DOHH2 (cell line): ENCODE measurements at regions not wholly inside any gene's neighbourhood (a gene's known extent, or its start where the extent isn't known, plus 50 kb on each side); places are given as distances from the start of the nearest gene placed in this dataset.

Source experiments
- H3F3A ChIP-seq: fragments of 200-600 bp; sonication (generic), shearing (Covaris generic); 2 replicates; pipeline ENCODE4 v1.6.0; 2016; ENCODE audit warnings: antibody characterized with exemption, mild to moderate bottlenecking; ENCODE audit not compliant: control insufficient read depth, insufficient read depth
- H3K27ac ChIP-seq: fragments of 200-600 bp; sonication (generic); 2 replicates; pipeline ENCODE4 v1.5.1; 2014; ENCODE audit warnings: low read depth, mild to moderate bottlenecking, low read length, moderate library complexity
- H3K27me3 ChIP-seq: fragments of 200-600 bp; sonication (generic); 2 replicates; pipeline ENCODE4 v1.6.1; 2014; ENCODE audit warnings: mild to moderate bottlenecking, low read length, mixed read lengths; ENCODE audit not compliant: control insufficient read depth
- H3K36me3 ChIP-seq: fragments of 200-600 bp; sonication (generic); 2 replicates; pipeline ENCODE4 v1.6.1; 2014; ENCODE audit warnings: mild to moderate bottlenecking, low read length, moderate library complexity, mixed read lengths; ENCODE audit not compliant: control insufficient read depth
- H3K4me1 ChIP-seq: fragments of 200-600 bp; sonication (generic); 2 replicates; pipeline ENCODE4 v1.6.1; 2014; ENCODE audit warnings: mild to moderate bottlenecking, low read length, mixed read lengths; ENCODE audit not compliant: control insufficient read depth
- H3K4me2 ChIP-seq: fragments of 200-600 bp; sonication (generic); 2 replicates; pipeline ENCODE4 v1.6.0; 2014; ENCODE audit warnings: mild to moderate bottlenecking, low read length, moderate library complexity
- H3K4me3 ChIP-seq: fragments of 200-600 bp; sonication (generic); 2 replicates; pipeline ENCODE4 v1.5.1; 2014; ENCODE audit warnings: mild to moderate bottlenecking, low read length, mixed read lengths
- H3K79me2 ChIP-seq: fragments of 200-600 bp; sonication (generic); 2 replicates; pipeline ENCODE4 v1.6.1; 2014; ENCODE audit warnings: mild to moderate bottlenecking, low read length, mixed read lengths; ENCODE audit not compliant: control insufficient read depth
- H3K9me2 ChIP-seq: fragments of 200-600 bp; sonication (generic); replicated peaks from 2 replicates; pipeline ENCODE4 v1.6.1; 2014; ENCODE audit warnings: mild to moderate bottlenecking, low read length, mixed read lengths; ENCODE audit not compliant: control insufficient read depth
- H3K9me3 ChIP-seq: fragments of 200-600 bp; sonication (generic); 2 replicates; pipeline ENCODE4 v1.6.1; 2014; ENCODE audit warnings: antibody characterized with exemption, low read length, mixed read lengths; ENCODE audit not compliant: control insufficient read depth, insufficient read depth
- H4K20me1 ChIP-seq: fragments of 200-600 bp; sonication (generic); 2 replicates; pipeline ENCODE4 v1.6.0; 2014; ENCODE audit warnings: low read depth, mild to moderate bottlenecking, antibody characterized with exemption, low read length, moderate library complexity; ENCODE audit not compliant: control insufficient read depth, insufficient read depth
- EZH2phosphoT487 ChIP-seq: fragments of 200-600 bp; sonication (generic); IDR thresholded peaks from 2 replicates; pipeline ENCODE4 v1.6.1; 2017; ENCODE audit warnings: borderline replicate concordance, mild to moderate bottlenecking, antibody characterized with exemption, low read length, moderate library complexity, mixed read lengths
- TF ChIP-seq, protein P1 (sequence below): fragments of 200-600 bp; sonication (generic); IDR thresholded peaks from one replicate; pipeline ENCODE4 v1.5.1; 2014; ENCODE audit warnings: antibody characterized with exemption, mild to moderate bottlenecking, low read depth, low read length; ENCODE audit not compliant: poor library complexity, severe bottlenecking

DNA sequence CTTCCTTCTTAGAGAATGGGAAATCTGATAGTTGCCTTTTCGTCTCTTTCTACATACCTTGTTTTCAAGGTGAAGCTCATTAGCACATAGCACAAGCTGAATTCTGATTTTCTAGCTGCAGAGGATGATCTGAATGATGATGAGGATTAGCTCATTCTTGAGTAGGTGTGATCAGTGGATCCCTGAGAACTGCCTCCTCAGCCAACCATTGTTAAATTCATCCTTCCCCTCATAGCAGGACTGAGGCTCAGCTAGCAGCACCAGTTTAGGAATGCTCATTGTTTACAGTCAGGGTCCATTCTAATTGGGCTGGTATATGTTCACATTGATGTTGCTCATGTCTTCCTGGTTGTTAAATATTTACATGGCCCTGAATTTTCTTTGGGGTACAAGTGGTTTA lies 299.9 kb upstream of the MME start:
- Histone ChIP-seq H3K27me3 (no peaks in the 10 kb centered on the region), H3K4me1 (no peaks in the 10 kb centered on the region), H3K36me3 (no peaks in the 10 kb centered on the region), H3K27ac (no peak overlapping the region), H3K4me2 (no peak overlapping the region), H4K20me1 (no peaks in the 10 kb centered on the region), H3K79me2 (no peaks in the 10 kb centered on the region), H3F3A (no peaks in the 10 kb centered on the region), H3K9me3 (no peaks in the 10 kb centered on the region), H3K9me2 (no peaks in the 10 kb centered on the region), H3K4me3 (no peak overlapping the region)
- TF ChIP-seq, protein P1, sequence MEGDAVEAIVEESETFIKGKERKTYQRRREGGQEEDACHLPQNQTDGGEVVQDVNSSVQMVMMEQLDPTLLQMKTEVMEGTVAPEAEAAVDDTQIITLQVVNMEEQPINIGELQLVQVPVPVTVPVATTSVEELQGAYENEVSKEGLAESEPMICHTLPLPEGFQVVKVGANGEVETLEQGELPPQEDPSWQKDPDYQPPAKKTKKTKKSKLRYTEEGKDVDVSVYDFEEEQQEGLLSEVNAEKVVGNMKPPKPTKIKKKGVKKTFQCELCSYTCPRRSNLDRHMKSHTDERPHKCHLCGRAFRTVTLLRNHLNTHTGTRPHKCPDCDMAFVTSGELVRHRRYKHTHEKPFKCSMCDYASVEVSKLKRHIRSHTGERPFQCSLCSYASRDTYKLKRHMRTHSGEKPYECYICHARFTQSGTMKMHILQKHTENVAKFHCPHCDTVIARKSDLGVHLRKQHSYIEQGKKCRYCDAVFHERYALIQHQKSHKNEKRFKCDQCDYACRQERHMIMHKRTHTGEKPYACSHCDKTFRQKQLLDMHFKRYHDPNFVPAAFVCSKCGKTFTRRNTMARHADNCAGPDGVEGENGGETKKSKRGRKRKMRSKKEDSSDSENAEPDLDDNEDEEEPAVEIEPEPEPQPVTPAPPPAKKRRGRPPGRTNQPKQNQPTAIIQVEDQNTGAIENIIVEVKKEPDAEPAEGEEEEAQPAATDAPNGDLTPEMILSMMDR = no peak
- TF ChIP-seq EZH2phosphoT487 = no peak

DNA sequence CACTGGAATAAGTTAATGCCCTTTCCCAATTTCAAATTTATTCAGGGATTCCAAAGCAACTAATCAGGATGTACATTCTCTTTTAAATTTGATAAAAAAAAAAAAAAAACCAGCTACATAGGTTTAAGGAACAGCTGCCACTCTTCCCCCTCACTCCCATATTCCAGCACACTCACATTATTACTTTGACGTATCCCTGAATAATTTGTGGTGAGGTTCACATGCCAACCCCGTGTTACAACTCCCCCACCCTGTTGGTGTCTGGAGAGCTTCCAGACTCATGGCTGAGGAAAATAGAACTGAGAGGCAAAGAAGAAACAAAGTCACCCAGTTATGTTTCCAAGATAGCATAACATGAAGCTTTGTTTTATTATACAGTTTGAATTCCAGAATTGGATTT lies 300.5 kb upstream of the MME start:
- no peak for TF ChIP-seq EZH2phosphoT487
- TF ChIP-seq, protein P1 = no peak
- Histone ChIP-seq H3K79me2 (no peaks in the 10 kb centered on the region), H3K36me3 (no peaks in the 10 kb centered on the region), H3K9me2 (no peaks in the 10 kb centered on the region), H3K27me3 (no peaks in the 10 kb centered on the region), H3F3A (no peaks in the 10 kb centered on the region), H3K27ac (no peak overlapping the region), H4K20me1 (no peaks in the 10 kb centered on the region), H3K4me2 (no peak overlapping the region), H3K4me3 (no peak overlapping the region), H3K9me3 (no peaks in the 10 kb centered on the region), H3K4me1 (no peaks in the 10 kb centered on the region)

DNA sequence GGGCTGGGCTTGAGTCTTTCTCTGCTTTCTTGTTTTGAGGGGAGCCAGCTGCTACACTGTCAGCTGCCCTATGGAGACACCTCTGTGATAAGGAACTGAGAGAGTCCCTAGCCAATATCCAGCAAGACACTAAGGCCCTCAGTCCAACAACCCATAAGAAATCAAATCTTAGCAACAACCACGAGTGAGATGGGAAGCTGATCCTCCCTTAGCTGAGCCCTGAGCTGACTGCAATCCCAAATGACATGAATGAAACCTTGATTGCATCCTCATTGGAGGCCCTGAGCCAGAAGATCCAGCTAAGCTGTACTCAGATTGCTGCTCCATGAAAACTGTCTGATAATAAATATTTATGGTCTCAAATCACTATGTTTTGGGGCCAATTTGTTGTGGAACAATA lies 302.1 kb upstream of the MME start:
- Histone ChIP-seq H3K9me2 (no peaks in the 10 kb centered on the region), H3F3A (no peaks in the 10 kb centered on the region), H3K4me1 (no peaks in the 10 kb centered on the region), H3K9me3 (no peaks in the 10 kb centered on the region), H3K36me3 (no peaks in the 10 kb centered on the region), H3K4me3 (no peak overlapping the region), H3K27ac (no peak overlapping the region), H3K4me2 (no peak overlapping the region), H3K79me2 (no peaks in the 10 kb centered on the region), H3K27me3 (no peaks in the 10 kb centered on the region), H4K20me1 (no peaks in the 10 kb centered on the region)
- no peak for TF ChIP-seq EZH2phosphoT487
- TF ChIP-seq, protein P1 = no peak
